Endothelial cell of umbilical vein (primary cell): ENCODE measurements at regions not wholly inside any gene's neighbourhood (a gene's known extent, or its start where the extent isn't known, plus 50 kb on each side); places are given as distances from the start of the nearest gene placed in this dataset.
"Not testable (repeated sequence)": the region's sequence is repeated elsewhere in the genome, so short reads cannot be mapped to it uniquely, and the experiment has no call there.

Source experiments
- EZH2 ChIP-seq: IDR thresholded peaks from 2 replicates; pipeline ENCODE4 v1.6.1; 2012; ENCODE audit warnings: borderline replicate concordance, low read depth, mild to moderate bottlenecking, moderate library complexity, low read length, inconsistent platforms; ENCODE audit not compliant: severe bottlenecking
- FOS ChIP-seq: IDR thresholded peaks from 2 replicates; pipeline ENCODE4 v1.6.1; 2011; ENCODE audit warnings: mild to moderate bottlenecking, low read length, moderate library complexity, borderline replicate concordance; ENCODE audit not compliant: insufficient read depth
- TF ChIP-seq, protein P1 (sequence below), 2 donors: IDR thresholded peaks; 1 replicate in 1 of 2; 2 replicates in 1 of 2; pipeline ENCODE4 v1.5.1; 2011; ENCODE audit warnings: low read length in 2 of 2, mild to moderate bottlenecking in 2 of 2, moderate library complexity in 2 of 2, control low read depth in 1 of 2, inconsistent platforms in 1 of 2, low read depth in 1 of 2; ENCODE audit not compliant: insufficient read depth in 1 of 2; ENCODE audit errors: extremely low read depth in 1 of 2

DNA sequence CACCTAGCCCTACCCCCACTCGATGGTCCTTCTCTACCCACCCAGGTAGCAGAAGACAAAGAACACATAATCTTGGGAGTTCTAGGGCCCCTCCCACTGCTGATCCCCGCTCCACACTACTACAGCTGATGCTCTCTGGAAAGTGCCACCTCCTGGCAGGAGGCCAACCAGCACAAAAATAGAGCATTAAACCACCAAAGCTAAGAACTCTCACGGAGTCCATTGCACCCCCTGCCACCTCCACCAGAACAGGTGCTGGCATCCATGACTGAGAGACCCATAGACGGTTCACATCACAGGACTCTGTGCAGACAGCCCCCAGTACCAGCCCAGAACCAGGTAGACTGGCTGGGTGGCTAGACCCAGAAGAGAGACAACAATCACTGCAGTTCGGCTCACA lies 575.5 kb downstream of the BNC2 start:
- TF ChIP-seq, protein P1, sequence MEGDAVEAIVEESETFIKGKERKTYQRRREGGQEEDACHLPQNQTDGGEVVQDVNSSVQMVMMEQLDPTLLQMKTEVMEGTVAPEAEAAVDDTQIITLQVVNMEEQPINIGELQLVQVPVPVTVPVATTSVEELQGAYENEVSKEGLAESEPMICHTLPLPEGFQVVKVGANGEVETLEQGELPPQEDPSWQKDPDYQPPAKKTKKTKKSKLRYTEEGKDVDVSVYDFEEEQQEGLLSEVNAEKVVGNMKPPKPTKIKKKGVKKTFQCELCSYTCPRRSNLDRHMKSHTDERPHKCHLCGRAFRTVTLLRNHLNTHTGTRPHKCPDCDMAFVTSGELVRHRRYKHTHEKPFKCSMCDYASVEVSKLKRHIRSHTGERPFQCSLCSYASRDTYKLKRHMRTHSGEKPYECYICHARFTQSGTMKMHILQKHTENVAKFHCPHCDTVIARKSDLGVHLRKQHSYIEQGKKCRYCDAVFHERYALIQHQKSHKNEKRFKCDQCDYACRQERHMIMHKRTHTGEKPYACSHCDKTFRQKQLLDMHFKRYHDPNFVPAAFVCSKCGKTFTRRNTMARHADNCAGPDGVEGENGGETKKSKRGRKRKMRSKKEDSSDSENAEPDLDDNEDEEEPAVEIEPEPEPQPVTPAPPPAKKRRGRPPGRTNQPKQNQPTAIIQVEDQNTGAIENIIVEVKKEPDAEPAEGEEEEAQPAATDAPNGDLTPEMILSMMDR (IDR thresholded peaks at IDR 0.05; ENCODE audit: extremely low read depth in 1 of 2, insufficient read depth in 1 of 2, low read depth in 1 of 2, low read length in 2 of 2): not testable (repeated sequence)
- TF ChIP-seq EZH2, FOS: not testable (repeated sequence)
